OCI-LY7 (cell line): ENCODE measurements at regions not wholly inside any gene's neighbourhood (a gene's known extent, or its start where the extent isn't known, plus 50 kb on each side); places are given as distances from the start of the nearest gene placed in this dataset.

ENCODE experiments used
- BruUV-seq: library from RNA; stranded (reverse); fragments of 400-500 nt; replicated peaks from 2 replicates; lab custom pipeline; 2021; lab: Mats Ljungman, UMichigan
- CTCF ChIA-PET: fragments of 300-600 bp; sonication (Branson Sonifier 250); formaldehyde crosslinking; loops from one replicate; lab custom pipeline; 2022; ENCODE audit warnings: antibody characterized with exemption; ENCODE audit not compliant: unreplicated experiment; lab: Charles Lee
- POLR2A ChIA-PET: fragments of 300-600 bp; sonication (Branson Sonifier 250); formaldehyde crosslinking; loops from one replicate; lab custom pipeline; 2022; ENCODE audit warnings: antibody characterized with exemption; lab: Charles Lee
- DNase-seq: peaks from one replicate; pipeline ENCODE4 v3.0.0-alpha.2; 2015; ENCODE audit warnings: low spot score
- H2AFZ ChIP-seq: fragments of 200-600 bp; sonication (generic), shearing (Covaris generic); 2 replicates; pipeline ENCODE4 v1.6.1; 2014; ENCODE audit warnings: mild to moderate bottlenecking, antibody characterized with exemption, low read length, moderate library complexity
- H3K27ac ChIP-seq: fragments of 200-600 bp; sonication (generic); 2 replicates; pipeline ENCODE4 v1.5.1; 2014; ENCODE audit warnings: mixed run types, low read depth, mild to moderate bottlenecking, moderate library complexity, low read length, inconsistent platforms; ENCODE audit not compliant: poor library complexity, severe bottlenecking
- H3K36me3 ChIP-seq: fragments of 200-600 bp; sonication (generic); 2 replicates; pipeline ENCODE4 v1.6.1; 2014; ENCODE audit warnings: mild to moderate bottlenecking, antibody characterized with exemption, low read length, moderate library complexity, mixed read lengths; ENCODE audit not compliant: insufficient read depth
- H3K4me1 ChIP-seq: fragments of 200-600 bp; sonication (generic); 2 replicates; pipeline ENCODE4 v1.5.1; 2014; ENCODE audit warnings: mild to moderate bottlenecking, low read length; ENCODE audit not compliant: insufficient read depth, poor library complexity, severe bottlenecking
- H3K4me2 ChIP-seq: fragments of 200-600 bp; sonication (generic); 2 replicates; pipeline ENCODE4 v1.6.1; 2014; ENCODE audit warnings: mild to moderate bottlenecking, low read length
- H3K4me3 ChIP-seq: fragments of 200-600 bp; sonication (generic); 2 replicates; pipeline ENCODE4 v1.5.1; 2014; ENCODE audit warnings: mild to moderate bottlenecking, low read depth, low read length; ENCODE audit not compliant: poor library complexity, severe bottlenecking
- H3K79me2 ChIP-seq: fragments of 200-600 bp; sonication (generic); 2 replicates; pipeline ENCODE4 v1.6.1; 2016; ENCODE audit warnings: low read depth, mild to moderate bottlenecking, low read length, moderate library complexity, mixed read lengths; ENCODE audit not compliant: insufficient read depth
- H3K9me2 ChIP-seq: fragments of 200-600 bp; sonication (generic); 2 replicates; pipeline ENCODE4 v1.6.1; 2016; ENCODE audit warnings: mild to moderate bottlenecking, low read length, mixed read lengths; ENCODE audit not compliant: insufficient read depth
- H3K9me3 ChIP-seq: fragments of 200-600 bp; sonication (generic); 2 replicates; pipeline ENCODE4 v1.6.1; 2014; ENCODE audit warnings: mild to moderate bottlenecking, mixed run types, low read length, mixed read lengths
- H4K20me1 ChIP-seq: fragments of 200-600 bp; sonication (generic); 2 replicates; pipeline ENCODE4 v1.6.1; 2014; ENCODE audit warnings: mild to moderate bottlenecking, antibody characterized with exemption, low read length, moderate library complexity, mixed read lengths; ENCODE audit not compliant: insufficient read depth
- EZH2phosphoT487 ChIP-seq: fragments of 200-600 bp; sonication (generic); IDR thresholded peaks from 2 replicates; pipeline ENCODE4 v1.6.1; 2018; ENCODE audit warnings: low read depth, borderline replicate concordance, mild to moderate bottlenecking, mixed run types, antibody characterized with exemption, low read length, moderate library complexity, mixed read lengths
- intact Hi-C: fragments of 100-400 bp; cut with micrococcal nuclease; formaldehyde crosslinking; loops from one replicate; pipeline ENCODE4 v1.10.0; 2022; ENCODE audit not compliant: unreplicated experiment
- TF ChIP-seq, protein P1 (sequence below): fragments of 200-600 bp; sonication (generic); conservative IDR thresholded peaks from 2 replicates; pipeline ENCODE4 v1.5.1; 2014; ENCODE audit warnings: mild to moderate bottlenecking, antibody characterized with exemption, low read length, moderate library complexity, mixed read lengths

GRCh38 chr5:159849437-159850083, 66.7 kb upstream of the ADRA1B start:
- H3K27ac ChIP-seq: no peak overlapping the region
- H3K4me1 ChIP-seq: no peaks in the 10 kb centered on the region
- H3K4me2 ChIP-seq: no peak overlapping the region
- ChIA-PET CTCF (no interaction called here), POLR2A (interaction anchor here (0.5 to 1.1 kb wide), 4 partner anchors 9 to 1585 kb away, joined by 3 to 4 read pairs (median 3); no protein-coding TSS in a partner anchor)
- no peak overlapping the region for H3K4me3 ChIP-seq
- BruUV-seq: no TSS peak
- no peaks in the 10 kb centered on the region for H3K9me3 ChIP-seq
- H3K9me2 ChIP-seq: no peaks in the 10 kb centered on the region
- H2AFZ ChIP-seq: no peak overlapping the region
- TF ChIP-seq EZH2phosphoT487: no peak
- TF ChIP-seq, protein P1, sequence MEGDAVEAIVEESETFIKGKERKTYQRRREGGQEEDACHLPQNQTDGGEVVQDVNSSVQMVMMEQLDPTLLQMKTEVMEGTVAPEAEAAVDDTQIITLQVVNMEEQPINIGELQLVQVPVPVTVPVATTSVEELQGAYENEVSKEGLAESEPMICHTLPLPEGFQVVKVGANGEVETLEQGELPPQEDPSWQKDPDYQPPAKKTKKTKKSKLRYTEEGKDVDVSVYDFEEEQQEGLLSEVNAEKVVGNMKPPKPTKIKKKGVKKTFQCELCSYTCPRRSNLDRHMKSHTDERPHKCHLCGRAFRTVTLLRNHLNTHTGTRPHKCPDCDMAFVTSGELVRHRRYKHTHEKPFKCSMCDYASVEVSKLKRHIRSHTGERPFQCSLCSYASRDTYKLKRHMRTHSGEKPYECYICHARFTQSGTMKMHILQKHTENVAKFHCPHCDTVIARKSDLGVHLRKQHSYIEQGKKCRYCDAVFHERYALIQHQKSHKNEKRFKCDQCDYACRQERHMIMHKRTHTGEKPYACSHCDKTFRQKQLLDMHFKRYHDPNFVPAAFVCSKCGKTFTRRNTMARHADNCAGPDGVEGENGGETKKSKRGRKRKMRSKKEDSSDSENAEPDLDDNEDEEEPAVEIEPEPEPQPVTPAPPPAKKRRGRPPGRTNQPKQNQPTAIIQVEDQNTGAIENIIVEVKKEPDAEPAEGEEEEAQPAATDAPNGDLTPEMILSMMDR: no peak
- H4K20me1 ChIP-seq: no peaks in the 10 kb centered on the region
- no peaks in the 10 kb centered on the region for H3K36me3 ChIP-seq
- no peaks in the 10 kb centered on the region for H3K79me2 ChIP-seq
- DNase-seq: no peak
- intact Hi-C loops: no loop called here

- Histone ChIP-seq H4K20me1 (no peaks in the 10 kb centered on the region), H3K36me3 (no peaks in the 10 kb centered on the region), H3K4me2 (no peak overlapping the region), H2AFZ (no peak overlapping the region), H3K9me2 (no peaks in the 10 kb centered on the region), H3K4me1 (no peaks in the 10 kb centered on the region), H3K9me3 (no peaks in the 10 kb centered on the region), H3K27ac (no peak overlapping the region), H3K4me3 (no peak overlapping the region), H3K79me2 (no peaks in the 10 kb centered on the region)
- BruUV-seq: no TSS peak
- no peak for DNase-seq
- no peak for TF ChIP-seq EZH2phosphoT487
- TF ChIP-seq, protein P1: no peak
- ChIA-PET CTCF (no interaction called here), POLR2A (interaction anchor here (0.5 to 1.1 kb wide), 3 partner anchors 9 to 568 kb away, joined by 3 to 4 read pairs (median 3); no protein-coding TSS in a partner anchor)
- intact Hi-C loops: no loop called here
Measured at GRCh38 chr5:159850160-159850559, 66.1 kb upstream of the ADRA1B start.

GRCh38 chr5:159851053-159851452, 65.2 kb upstream of the ADRA1B start:
- TF ChIP-seq, protein P1: no peak
- no peak for TF ChIP-seq EZH2phosphoT487
- DNase-seq: no peak
- Histone ChIP-seq H3K27ac (no peak overlapping the region), H3K4me2 (no peak overlapping the region), H3K4me1 (no peaks in the 10 kb centered on the region), H3K79me2 (no peaks in the 10 kb centered on the region), H2AFZ (no peak overlapping the region), H3K9me2 (no peaks in the 10 kb centered on the region), H3K9me3 (no peaks in the 10 kb centered on the region), H4K20me1 (no peaks in the 10 kb centered on the region), H3K4me3 (no peak overlapping the region), H3K36me3 (no peaks in the 10 kb centered on the region)
- ChIA-PET POLR2A (no interaction called here), CTCF (no interaction called here)
- BruUV-seq: no TSS peak
- intact Hi-C loops: no loop called here
